Tibial artery (tissue), 4 donors: ENCODE measurements at regions not wholly inside any gene's neighbourhood (a gene's known extent, or its start where the extent isn't known, plus 50 kb on each side); places are given as distances from the start of the nearest gene placed in this dataset.

Experiments
- DNase-seq, 2 donors: peaks; one replicate each; pipeline ENCODE4 v3.0.0-alpha.2; 2019
- H3K27ac ChIP-seq, 2 donors: fragments of 200-600 bp; sonication (generic) in 1 of 2; 1 replicate in 1 of 2; 2 replicates in 1 of 2; pipeline ENCODE4 v1.5.1; 2018 to 2019; ENCODE audit warnings: mild to moderate bottlenecking in 1 of 2
- H3K27me3 ChIP-seq, 2 donors: fragments of 200-600 bp; sonication (generic) in 1 of 2; one replicate each; pipeline versions ENCODE4 v1.5.1 to v1.6.0; 2016 to 2019
- H3K36me3 ChIP-seq, 3 donors: fragments of 200-600 bp; sonication (generic) in 2 of 3; one replicate each; pipeline ENCODE4 v1.5.1; 2016 to 2019; ENCODE audit warnings: mild to moderate bottlenecking in 2 of 3
- H3K4me1 ChIP-seq, 4 donors: fragments of 200-600 bp; sonication (generic) in 2 of 4; 1 replicate in 3 of 4; 2 replicates in 1 of 4; pipeline ENCODE4 v1.5.1; 2016 to 2019
- H3K4me3 ChIP-seq, 2 donors: fragments of 200-600 bp; sonication (generic) in 1 of 2; 1 replicate in 1 of 2; 2 replicates in 1 of 2; pipeline ENCODE4 v1.5.1; 2018 to 2019; ENCODE audit warnings: mild to moderate bottlenecking in 2 of 2
- H3K9me3 ChIP-seq, 3 donors: fragments of 200-600 bp; sonication (generic) in 1 of 3; one replicate each; pipeline ENCODE4 v1.5.1; 2016 to 2019
- CTCF ChIP-seq, 2 experiments: fragments of 200-600 bp in 1 of 2; fragments of 450-650 bp in 1 of 2; IDR thresholded peaks; one replicate each; pipeline ENCODE4 v1.5.1; 2017 to 2019; ENCODE audit warnings: antibody characterized with exemption in 2 of 2, mild to moderate bottlenecking in 1 of 2, moderate library complexity in 1 of 2
- intact Hi-C: fragments of 100-400 bp; cut with DNase I; formaldehyde crosslinking; loops from one replicate; pipeline ENCODE4 v1.15.0; 2023; ENCODE audit warnings: low total_unique reads

- no peak for DNase-seq
- Histone ChIP-seq H3K4me1 (no peaks in the 10 kb centered on the region), H3K4me3 (no peak overlapping the region), H3K9me3 (no peaks in the 10 kb centered on the region), H3K27me3 (no peaks in the 10 kb centered on the region), H3K36me3 (no peaks in the 10 kb centered on the region), H3K27ac (no peak overlapping the region)
- intact Hi-C loops, result no loop called here
- TF ChIP-seq CTCF (IDR thresholded peaks at IDR 0.05), result no peak
Observed at GRCh38 chr5:144101616-144102015, 68.8 kb downstream of the YIPF5 start.

DNA sequence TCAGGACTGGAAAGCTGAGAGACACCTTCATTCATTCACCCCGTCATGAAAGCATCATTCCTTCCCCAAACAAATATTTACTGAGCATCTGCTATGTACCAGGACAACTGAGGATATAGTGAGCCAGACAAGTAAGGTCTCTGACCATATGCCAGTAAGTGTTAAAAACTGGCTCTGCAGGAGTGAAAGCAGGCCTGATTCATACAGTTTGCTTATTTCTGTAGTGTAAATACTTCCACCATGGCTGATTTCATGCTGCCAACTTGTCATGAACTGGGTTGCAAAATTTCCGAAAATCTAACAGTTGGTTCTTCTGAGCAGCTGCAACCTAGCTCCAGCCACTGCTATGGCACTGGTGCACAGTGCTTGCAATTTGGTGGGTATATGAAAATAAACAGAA lies 68.1 kb downstream of the YIPF5 start:
- no peaks in the 10 kb centered on the region for H3K9me3 ChIP-seq
- H3K27ac ChIP-seq, result no peak overlapping the region
- TF ChIP-seq CTCF (IDR thresholded peaks at IDR 0.05), result no peak
- H3K36me3 ChIP-seq, result no peaks in the 10 kb centered on the region
- H3K4me3 ChIP-seq, result no peak overlapping the region
- H3K27me3 ChIP-seq, result no peaks in the 10 kb centered on the region
- DNase-seq, result no peak
- intact Hi-C loops, result no loop called here
- H3K4me1 ChIP-seq, result no peaks in the 10 kb centered on the region

DNA sequence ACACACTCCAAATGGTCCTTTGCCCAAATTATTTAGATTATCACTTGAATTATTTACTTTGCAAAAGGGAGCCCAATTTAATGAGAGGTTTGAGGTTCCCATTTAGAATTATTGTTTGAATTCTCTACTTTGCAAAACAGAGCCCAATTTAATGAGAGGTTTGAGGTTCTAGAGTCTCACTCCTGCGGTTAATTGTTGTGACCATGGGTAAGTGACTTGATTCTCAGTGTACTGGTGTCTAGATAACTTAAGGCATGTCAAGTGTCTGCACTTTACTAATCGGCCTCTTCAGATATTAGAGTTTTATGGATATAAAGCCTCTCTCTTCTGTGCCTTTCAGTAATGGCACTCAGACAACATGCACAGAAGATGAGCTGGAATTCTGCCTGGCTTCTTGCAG lies 67.5 kb downstream of the YIPF5 start:
- no peak overlapping the region for H3K4me3 ChIP-seq
- intact Hi-C loops, result no loop called here
- no peaks in the 10 kb centered on the region for H3K9me3 ChIP-seq
- no peaks in the 10 kb centered on the region for H3K27me3 ChIP-seq
- no peak overlapping the region for H3K27ac ChIP-seq
- no peak for TF ChIP-seq CTCF (IDR thresholded peaks at IDR 0.05)
- no peak for DNase-seq
- no peaks in the 10 kb centered on the region for H3K36me3 ChIP-seq
- H3K4me1 ChIP-seq, result no peaks in the 10 kb centered on the region

DNA sequence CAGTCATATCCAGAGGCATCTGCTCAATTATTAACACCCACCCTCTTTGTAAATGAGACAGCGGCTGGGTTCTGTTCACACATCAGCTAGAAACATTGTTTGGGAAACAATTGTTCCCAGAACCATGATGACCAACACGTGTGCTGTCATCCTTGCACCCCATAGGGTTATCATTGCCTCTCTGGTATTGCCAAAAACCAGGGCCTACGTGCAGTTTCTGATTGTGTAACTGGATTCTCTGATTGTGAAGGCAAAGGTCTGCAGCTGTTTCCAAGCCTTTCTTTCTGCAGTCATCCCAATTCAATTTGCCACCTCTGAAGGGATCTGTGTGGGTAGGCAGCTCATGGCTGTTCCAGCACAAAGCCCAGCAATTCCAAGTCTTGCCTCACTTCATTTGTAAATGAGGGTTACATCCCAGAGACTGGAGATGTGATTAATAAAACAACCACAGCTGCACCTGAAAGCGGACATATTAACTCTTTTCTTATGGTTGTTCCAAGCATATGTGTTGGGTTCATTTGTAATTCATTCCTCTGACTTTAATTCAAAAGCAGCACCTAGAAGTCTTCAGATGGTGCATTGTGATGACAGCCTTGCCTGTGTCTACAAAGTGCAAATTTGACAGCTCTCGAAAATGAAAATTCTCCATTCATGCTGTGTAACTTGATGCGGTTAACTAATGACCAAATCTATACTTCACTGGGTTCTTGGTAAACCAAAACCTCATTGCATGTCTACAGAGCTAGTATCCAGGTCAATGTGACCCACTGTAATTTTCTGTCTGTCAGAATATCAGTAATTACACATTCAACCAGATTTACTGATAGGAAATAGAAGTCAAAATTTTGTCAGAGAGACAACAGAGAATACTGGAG lies 66.6 kb downstream of the YIPF5 start:
- no peak for DNase-seq
- no peaks in the 10 kb centered on the region for H3K4me1 ChIP-seq
- intact Hi-C loops, result no loop called here
- H3K4me3 ChIP-seq, result no peak overlapping the region
- H3K27ac ChIP-seq, result no peak overlapping the region
- no peak for TF ChIP-seq CTCF (IDR thresholded peaks at IDR 0.05)
- H3K27me3 ChIP-seq, result no peaks in the 10 kb centered on the region
- no peaks in the 10 kb centered on the region for H3K9me3 ChIP-seq
- H3K36me3 ChIP-seq, result no peaks in the 10 kb centered on the region

- no peak overlapping the region for H3K27ac ChIP-seq
- H3K4me3 ChIP-seq, result no peak overlapping the region
- H3K36me3 ChIP-seq, result no peaks in the 10 kb centered on the region
- H3K4me1 ChIP-seq, result no peaks in the 10 kb centered on the region
- DNase-seq, result no peak
- intact Hi-C loops, result no loop called here
- H3K27me3 ChIP-seq, result no peaks in the 10 kb centered on the region
- H3K9me3 ChIP-seq, result no peaks in the 10 kb centered on the region
- no peak for TF ChIP-seq CTCF (IDR thresholded peaks at IDR 0.05)
Observed at GRCh38 chr5:144105371-144105770, 65.1 kb downstream of the YIPF5 start.
